Mesenchymal stem cell (in vitro differentiated cells and primary cell): ENCODE measurements at regions not wholly inside any gene's neighbourhood (a gene's known extent, or its start where the extent isn't known, plus 50 kb on each side); places are given as distances from the start of the nearest gene placed in this dataset.

Experiments
- DNase-seq: peaks from one replicate; pipeline ENCODE4 v3.0.0-alpha.2; 2013
- H2AFZ ChIP-seq: one replicate; pipeline ENCODE4 v1.6.1; 2013; ENCODE audit warnings: low read depth, mild to moderate bottlenecking, control low read depth, inconsistent platforms, low read length, moderate library complexity
- H2AK5ac ChIP-seq: 2 replicates; pipeline ENCODE4 v1.6.1; 2013; ENCODE audit warnings: low read length, moderate library complexity, mild to moderate bottlenecking, inconsistent platforms; ENCODE audit not compliant: severe bottlenecking
- H2BK120ac ChIP-seq: one replicate; pipeline ENCODE4 v1.6.1; 2013; ENCODE audit warnings: low read depth, mild to moderate bottlenecking, inconsistent platforms, low read length, moderate library complexity
- H2BK12ac ChIP-seq, 2 experiments: one replicate each; pipeline ENCODE4 v1.6.1; 2013; ENCODE audit warnings: inconsistent platforms in 2 of 2, low read length in 2 of 2, mild to moderate bottlenecking in 2 of 2, moderate library complexity in 2 of 2, control low read depth in 1 of 2
- H2BK15ac ChIP-seq: one replicate; pipeline ENCODE4 v1.6.1; 2013; ENCODE audit warnings: mild to moderate bottlenecking, low read depth, inconsistent platforms; ENCODE audit not compliant: poor library complexity, severe bottlenecking
- H2BK5ac ChIP-seq: 2 replicates; pipeline ENCODE4 v1.6.1; 2013; ENCODE audit warnings: low read depth, mild to moderate bottlenecking, low read length, control low read depth, inconsistent platforms; ENCODE audit not compliant: poor library complexity, severe bottlenecking
- H3K14ac ChIP-seq, 2 experiments: one replicate each; pipeline ENCODE4 v1.6.1; 2013; ENCODE audit warnings: inconsistent platforms in 2 of 2, low read length in 2 of 2, control low read depth in 1 of 2, mild to moderate bottlenecking in 1 of 2, moderate library complexity in 1 of 2
- H3K18ac ChIP-seq, 2 experiments: one replicate each; pipeline ENCODE4 v1.6.1; 2013; ENCODE audit warnings: inconsistent platforms in 2 of 2, low read length in 2 of 2, control low read depth in 1 of 2, low read depth in 1 of 2, mild to moderate bottlenecking in 1 of 2
- H3K23ac ChIP-seq, 2 experiments: one replicate each; pipeline ENCODE4 v1.6.1; 2013; ENCODE audit warnings: inconsistent platforms in 2 of 2, low read length in 2 of 2, mild to moderate bottlenecking in 2 of 2, moderate library complexity in 2 of 2, control low read depth in 1 of 2
- H3K27ac ChIP-seq: 2 replicates; pipeline ENCODE4 v1.5.1; 2013; ENCODE audit warnings: mild to moderate bottlenecking, moderate library complexity, low read length, control low read depth, inconsistent platforms; ENCODE audit not compliant: poor library complexity, severe bottlenecking
- H3K27me3 ChIP-seq, 2 experiments: 2 replicates each; pipeline versions ENCODE4 v1.6.1 to v1.7.0; 2013; ENCODE audit warnings: low read length in 2 of 2, mild to moderate bottlenecking in 2 of 2, moderate library complexity in 2 of 2, control low read depth in 1 of 2, inconsistent platforms in 1 of 2; ENCODE audit not compliant: control insufficient read depth in 1 of 2, insufficient read depth in 1 of 2
- H3K36me3 ChIP-seq, 2 experiments: 2 replicates each; pipeline versions ENCODE4 v1.6.1 to v1.7.0; 2013; ENCODE audit warnings: low read length in 2 of 2, control low read depth in 1 of 2, inconsistent platforms in 1 of 2, low read depth in 1 of 2, mild to moderate bottlenecking in 1 of 2; ENCODE audit not compliant: insufficient read depth in 2 of 2, control insufficient read depth in 1 of 2
- H3K4ac ChIP-seq, 2 experiments: one replicate each; pipeline ENCODE4 v1.6.1; 2013; ENCODE audit warnings: inconsistent platforms in 2 of 2, low read length in 2 of 2, mild to moderate bottlenecking in 2 of 2, moderate library complexity in 2 of 2, control low read depth in 1 of 2, low read depth in 1 of 2
- H3K4me1 ChIP-seq: 2 replicates; pipeline ENCODE4 v1.6.1; 2013; ENCODE audit warnings: low read depth, low read length, control low read depth; ENCODE audit not compliant: control insufficient read depth, insufficient read depth
- H3K4me2 ChIP-seq: 2 replicates; pipeline ENCODE4 v1.6.1; 2013; ENCODE audit warnings: low read length, mild to moderate bottlenecking, inconsistent platforms; ENCODE audit not compliant: poor library complexity, severe bottlenecking
- H3K4me3 ChIP-seq, 2 experiments: 2 replicates each; pipeline versions ENCODE4 v1.5.1 to v1.7.0; 2013; ENCODE audit warnings: low read length in 2 of 2, mild to moderate bottlenecking in 2 of 2, control low read depth in 1 of 2, low read depth in 1 of 2; ENCODE audit not compliant: insufficient read depth in 1 of 2
- H3K79me1 ChIP-seq: replicated peaks from 2 replicates; pipeline ENCODE4 v1.6.1; 2013; ENCODE audit warnings: mild to moderate bottlenecking, control low read depth, low read length, inconsistent platforms; ENCODE audit not compliant: poor library complexity, severe bottlenecking
- H3K9ac ChIP-seq: 2 replicates; pipeline ENCODE4 v1.7.0; 2013; ENCODE audit warnings: mild to moderate bottlenecking, low read length, moderate library complexity
- H3K9me3 ChIP-seq: 2 replicates; pipeline ENCODE4 v1.7.0; 2013; ENCODE audit warnings: mild to moderate bottlenecking, low read length; ENCODE audit not compliant: control insufficient read depth
- H4K8ac ChIP-seq: one replicate; pipeline ENCODE4 v1.6.1; 2013; ENCODE audit warnings: inconsistent platforms, mild to moderate bottlenecking, low read length, moderate library complexity
- H4K91ac ChIP-seq: one replicate; pipeline ENCODE4 v1.6.1; 2013; ENCODE audit warnings: mild to moderate bottlenecking, low read length, inconsistent platforms
- WGBS: methylation state at CpG from one replicate; pipeline ENCODE4 v1.1.7; 2013; ENCODE audit warnings: mixed read lengths; 5-methylcytosine and 5-hydroxymethylcytosine counted together

DNA sequence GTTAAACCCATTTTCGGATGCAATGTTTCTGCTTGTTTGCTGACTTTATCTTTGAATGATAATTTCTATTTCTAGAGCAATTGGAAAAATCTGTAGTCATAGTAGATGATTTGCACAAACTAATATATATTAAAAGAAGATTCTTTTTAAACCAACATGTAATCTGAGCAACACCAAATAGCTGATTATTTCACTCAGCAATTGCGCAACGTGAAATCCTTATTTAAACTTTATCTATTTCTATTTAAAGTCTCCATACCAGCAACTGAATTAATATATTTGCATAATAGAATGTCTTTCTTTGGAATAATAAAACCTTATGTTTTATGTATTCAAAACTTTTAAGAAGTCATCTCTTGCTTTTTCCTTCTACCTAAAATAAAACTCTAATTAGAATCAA, 1132.4 kb downstream of the FLRT2 start:
- Histone ChIP-seq H3K9ac (no peak overlapping the region), H2BK15ac (no peak overlapping the region), H4K8ac (no peak overlapping the region), H2BK5ac (no peak overlapping the region), H3K27me3 (no peaks in the 10 kb centered on the region), H3K9me3 (no peaks in the 10 kb centered on the region), H3K23ac (no peak overlapping the region), H4K91ac (no peak overlapping the region), H3K36me3 (no peaks in the 10 kb centered on the region), H2AFZ (no peak overlapping the region), H3K4ac (no peak overlapping the region), H3K4me1 (no peaks in the 10 kb centered on the region), H2AK5ac (no peak overlapping the region), H2BK12ac (no peak overlapping the region), H2BK120ac (no peak overlapping the region), H3K18ac (no peak overlapping the region), H3K4me3 (no peak overlapping the region), H3K4me2 (no peak overlapping the region), H3K79me1 (no peaks in the 10 kb centered on the region), H3K14ac (no peak overlapping the region), H3K27ac (no peak overlapping the region)
- no CpG with 5 or more reads among the region's 3 CpGs for whole genome bisulfite sequencing
- no peak for DNase-seq

DNA sequence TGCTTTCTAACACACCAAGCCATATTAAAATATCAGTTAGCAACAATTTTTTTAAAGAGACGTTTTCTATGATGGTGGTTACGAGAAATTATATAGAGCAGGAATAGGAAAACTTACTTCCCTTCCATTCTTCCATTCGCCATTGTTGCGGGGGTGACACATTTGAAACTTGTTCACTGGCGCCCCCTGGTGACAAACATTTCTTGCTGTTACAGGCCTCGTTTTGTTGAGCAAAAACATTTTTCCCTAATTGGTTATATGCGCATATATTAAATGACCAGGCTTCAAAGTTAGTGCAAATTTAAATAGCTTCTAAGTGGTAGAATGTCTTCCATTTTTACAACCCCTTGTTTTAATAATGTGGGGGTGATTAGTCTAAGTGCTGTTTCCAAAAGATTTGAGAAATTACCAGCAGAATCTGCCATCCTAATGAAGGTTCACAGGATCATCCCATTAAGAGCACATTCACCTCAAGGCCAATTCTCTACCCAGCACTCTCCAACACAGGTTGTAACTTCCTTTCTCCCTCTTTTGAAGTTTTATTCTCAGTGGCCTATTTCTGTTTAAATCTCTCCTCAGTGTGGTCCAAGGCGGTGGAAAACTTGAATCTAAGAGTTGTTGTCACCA, 1124.7 kb downstream of the FLRT2 start:
- Histone ChIP-seq H3K4me3 (no peak overlapping the region), H3K23ac (no peak overlapping the region), H3K9ac (no peak overlapping the region), H2AK5ac (no peak overlapping the region), H2BK12ac (no peak overlapping the region), H3K18ac (no peak overlapping the region), H3K4me1 (no peaks in the 10 kb centered on the region), H2BK5ac (no peak overlapping the region), H3K4ac (no peak overlapping the region), H4K91ac (no peak overlapping the region), H3K27me3 (no peaks in the 10 kb centered on the region), H2BK15ac (no peak overlapping the region), H3K9me3 (peaks cover 6% of the 10 kb centered on the region), H2AFZ (no peak overlapping the region), H3K27ac (no peak overlapping the region), H3K4me2 (no peak overlapping the region), H3K14ac (no peak overlapping the region), H2BK120ac (no peak overlapping the region), H3K36me3 (no peaks in the 10 kb centered on the region), H3K79me1 (no peaks in the 10 kb centered on the region), H4K8ac (no peak overlapping the region)
- peak; percentile 21 for DNase-seq
- 70% methylated on average over 5 of the region's 8 CpGs for WGBS

DNA sequence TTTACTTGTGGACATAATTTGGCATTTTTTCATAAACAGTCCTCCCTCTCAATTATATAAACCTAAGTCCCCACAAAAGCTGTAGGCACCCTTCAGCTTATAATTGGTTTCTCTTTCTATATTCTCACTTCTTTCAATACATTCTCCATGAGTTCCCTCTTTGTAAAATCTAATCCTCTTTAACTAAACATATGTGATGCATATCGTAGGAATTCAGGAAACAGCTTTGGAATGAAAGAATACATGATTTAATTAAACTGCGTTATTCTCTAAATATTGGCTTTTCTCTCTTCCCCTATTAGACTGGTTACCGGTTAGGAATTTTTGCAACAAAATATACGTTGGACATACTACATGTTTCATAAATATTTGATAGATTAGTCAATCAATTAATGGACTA, 1122.6 kb downstream of the FLRT2 start:
- no peak overlapping the region for H3K4ac ChIP-seq
- no peak overlapping the region for H3K9ac ChIP-seq
- no CpG with 5 or more reads among the region's 4 CpGs for WGBS
- H3K18ac ChIP-seq, result no peak overlapping the region
- H3K23ac ChIP-seq, result no peak overlapping the region
- peaks cover 6% of the 10 kb centered on the region for H3K9me3 ChIP-seq
- no peaks in the 10 kb centered on the region for H3K27me3 ChIP-seq
- H2BK120ac ChIP-seq, result no peak overlapping the region
- H3K4me1 ChIP-seq, result no peaks in the 10 kb centered on the region
- H2BK5ac ChIP-seq, result no peak overlapping the region
- no peak overlapping the region for H4K8ac ChIP-seq
- no peak overlapping the region for H2AK5ac ChIP-seq
- no peak overlapping the region for H2BK12ac ChIP-seq
- H3K36me3 ChIP-seq, result no peaks in the 10 kb centered on the region
- no peaks in the 10 kb centered on the region for H3K79me1 ChIP-seq
- H4K91ac ChIP-seq, result no peak overlapping the region
- no peak overlapping the region for H3K4me2 ChIP-seq
- no peak overlapping the region for H3K14ac ChIP-seq
- H3K4me3 ChIP-seq, result no peak overlapping the region
- H2AFZ ChIP-seq, result no peak overlapping the region
- no peak for DNase-seq
- no peak overlapping the region for H3K27ac ChIP-seq
- no peak overlapping the region for H2BK15ac ChIP-seq

DNA sequence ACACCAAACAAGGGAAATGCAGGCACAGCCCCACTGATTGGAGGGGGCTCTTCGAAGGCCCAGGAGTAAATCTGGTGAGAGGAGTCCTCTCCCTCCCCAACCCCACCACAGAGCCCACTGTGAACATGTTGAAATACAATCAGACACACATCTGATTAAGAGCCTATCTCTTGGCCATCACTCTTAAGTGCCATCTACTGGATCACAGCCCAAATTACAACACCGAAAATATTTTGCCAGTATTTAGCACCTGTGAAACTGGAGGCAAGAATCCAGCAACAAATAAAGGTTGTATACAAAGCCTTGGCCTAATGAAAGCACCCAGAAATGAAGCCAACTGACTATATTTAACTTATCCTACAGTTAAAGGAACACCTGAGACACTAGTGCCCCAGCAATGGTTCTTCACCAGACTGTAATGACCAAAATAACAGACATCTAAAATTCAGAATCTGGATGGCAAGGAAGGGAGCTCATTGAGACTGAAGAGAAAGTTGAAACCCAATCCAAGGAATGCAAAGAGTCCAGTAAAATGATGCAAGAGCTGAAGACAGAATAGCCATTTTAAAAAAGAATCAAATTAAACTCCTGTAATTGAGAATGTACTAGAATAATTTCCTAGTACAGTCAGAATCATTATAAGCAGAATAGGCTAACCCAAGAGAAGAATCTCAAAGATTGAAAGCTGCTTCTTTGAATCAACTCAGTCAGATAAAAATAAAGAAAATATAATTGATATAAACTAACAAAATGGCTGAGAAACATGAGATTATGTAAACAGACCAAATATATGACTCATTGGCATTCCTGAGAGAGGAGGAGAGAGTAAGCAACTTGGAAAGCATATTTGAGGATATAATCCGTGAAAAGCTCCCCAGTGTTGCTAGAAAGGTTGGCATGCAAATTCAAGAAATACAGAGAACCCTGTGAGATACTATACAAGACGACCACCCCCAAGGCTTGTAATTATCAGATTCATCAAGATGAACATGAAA, 1117.0 kb downstream of the FLRT2 start:
- DNase-seq, result peak; percentile 28
- no peak overlapping the region for H3K9ac ChIP-seq
- no peak overlapping the region for H2BK15ac ChIP-seq
- H2BK12ac ChIP-seq, result no peak overlapping the region
- no peak overlapping the region for H2BK5ac ChIP-seq
- H3K23ac ChIP-seq, result no peak overlapping the region
- H3K14ac ChIP-seq, result no peak overlapping the region
- H3K4me2 ChIP-seq, result no peak overlapping the region
- no peak overlapping the region for H3K4me3 ChIP-seq
- H3K9me3 ChIP-seq, result peaks cover 6% of the 10 kb centered on the region
- no peak overlapping the region for H2BK120ac ChIP-seq
- no peaks in the 10 kb centered on the region for H3K27me3 ChIP-seq
- no peak overlapping the region for H3K18ac ChIP-seq
- H4K8ac ChIP-seq, result no peak overlapping the region
- peak overlapping the region; percentile 34 for H3K27ac ChIP-seq
- no peak overlapping the region for H2AK5ac ChIP-seq
- no peaks in the 10 kb centered on the region for H3K4me1 ChIP-seq
- no peak overlapping the region for H2AFZ ChIP-seq
- H3K4ac ChIP-seq, result no peak overlapping the region
- 76% methylated on average over 4 of the region's 4 CpGs for WGBS
- no peaks in the 10 kb centered on the region for H3K36me3 ChIP-seq
- no peaks in the 10 kb centered on the region for H3K79me1 ChIP-seq
- H4K91ac ChIP-seq, result no peak overlapping the region
